ENCODE measurements at regions not wholly inside any gene's neighbourhood (a gene's known extent, or its start where the extent isn't known, plus 50 kb on each side); places are given as distances from the start of the nearest gene placed in this dataset.

DNA sequence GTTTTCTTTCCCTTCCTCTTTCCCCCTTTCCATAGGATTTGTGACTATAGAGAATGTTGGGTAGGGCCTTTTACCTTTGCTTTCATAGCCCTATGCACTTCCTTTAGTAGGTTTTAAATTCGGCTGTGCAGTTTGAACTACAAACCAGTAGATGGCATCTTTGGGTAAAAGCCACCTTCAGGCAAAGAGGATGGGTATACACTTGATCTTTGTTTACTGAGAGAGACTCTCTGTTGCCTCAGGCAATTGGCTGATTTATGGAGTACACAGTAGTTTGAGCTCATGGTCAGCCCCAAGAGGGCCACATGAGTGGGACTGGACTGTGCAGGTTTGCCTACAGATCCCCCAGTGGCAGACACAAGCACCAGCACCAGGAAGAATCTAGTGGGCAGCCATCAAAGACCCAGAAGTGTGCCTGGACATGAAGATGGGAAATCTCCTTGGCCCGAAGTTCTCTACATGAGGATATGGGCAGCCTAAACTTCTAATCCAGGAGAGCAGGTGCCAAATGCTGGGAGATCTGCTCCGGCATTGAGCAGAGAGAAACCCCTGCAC lies 1304.3 kb upstream of the DDX18 start:
- H2BK120ac ChIP-seq (ENCODE audit: insufficient read depth, low read length, poor library complexity), result no peak overlapping the region
- H3K18ac ChIP-seq (ENCODE audit: low read length), result no peak overlapping the region
- no peak overlapping the region for H4K12ac ChIP-seq (ENCODE audit: low read depth, low read length)
- H4K91ac ChIP-seq (ENCODE audit: low read depth, low read length), result no peak overlapping the region
- no peaks in the 10 kb centered on the region for H3K9me3 ChIP-seq (ENCODE audit: insufficient read depth, low read depth, low read length)
- H2BK5ac ChIP-seq (ENCODE audit: low read depth, low read length, poor library complexity), result no peak overlapping the region
- no peak overlapping the region for H3K4ac ChIP-seq (ENCODE audit: low read depth, low read length)
- H4K8ac ChIP-seq (ENCODE audit: low read depth, low read length), result no peak overlapping the region
- no peak overlapping the region for H2AFZ ChIP-seq (ENCODE audit: insufficient read depth, low read length, poor library complexity)
- H3K23ac ChIP-seq (ENCODE audit: low read length), result no peak overlapping the region
- no peaks in the 10 kb centered on the region for H3K4me1 ChIP-seq (ENCODE audit: control insufficient read depth in 1 of 2, insufficient read depth in 2 of 2, low read length in 2 of 2)
- H3K9ac ChIP-seq (ENCODE audit: low read length), result no peak overlapping the region
- no CpG with 5 or more reads among the region's 3 CpGs for WGBS (ENCODE audit: extremely low coverage, insufficient coverage, insufficient read length)
- H2AK5ac ChIP-seq (ENCODE audit: low read length), result no peak overlapping the region
- DNase-seq, result peak in 1 of 2 donors; percentile 43
- no peak overlapping the region for H2BK12ac ChIP-seq (ENCODE audit: low read length)
- no peak overlapping the region for H3K4me2 ChIP-seq (ENCODE audit: low read length)
- H3K79me1 ChIP-seq (ENCODE audit: low read length), result no peaks in the 10 kb centered on the region
- no peaks in the 10 kb centered on the region for H3K27me3 ChIP-seq (ENCODE audit: insufficient read depth, low read length)
- H3K36me3 ChIP-seq (ENCODE audit: control insufficient read depth in 1 of 2, insufficient read depth in 2 of 2, low read length in 2 of 2), result no peaks in the 10 kb centered on the region
- H3K27ac ChIP-seq (ENCODE audit: low read depth, low read length), result no peak overlapping the region
- H3K4me3 ChIP-seq (ENCODE audit: low read depth, low read length), result no peak overlapping the region
- H3K14ac ChIP-seq (ENCODE audit: low read length), result no peak overlapping the region
- H3K79me2 ChIP-seq (ENCODE audit: control insufficient read depth, insufficient read depth, low read length, poor library complexity), result no peaks in the 10 kb centered on the region

DNA sequence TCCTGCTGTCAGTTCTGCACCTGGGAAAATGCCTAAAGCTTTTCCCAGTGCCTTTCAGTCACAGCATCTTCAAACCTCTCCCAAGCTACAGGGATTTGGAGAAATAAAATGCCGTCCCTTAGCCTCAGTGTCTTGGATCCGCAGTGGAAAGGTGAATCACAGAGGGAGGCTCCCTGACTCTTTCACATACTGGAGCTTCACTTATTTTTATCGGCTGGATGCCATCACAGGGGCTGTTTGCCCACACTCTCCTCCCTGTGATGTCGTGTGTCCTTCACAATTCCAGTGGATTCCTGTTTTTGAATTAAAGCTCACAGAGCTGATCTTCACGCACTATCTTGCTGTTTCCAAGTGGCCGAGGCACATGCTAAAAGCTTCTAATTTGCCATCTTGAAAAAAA lies 1303.1 kb upstream of the DDX18 start:
- H3K4ac ChIP-seq (ENCODE audit: low read depth, low read length), result no peak overlapping the region
- no peaks in the 10 kb centered on the region for H3K36me3 ChIP-seq (ENCODE audit: control insufficient read depth in 1 of 2, insufficient read depth in 2 of 2, low read length in 2 of 2)
- H3K4me1 ChIP-seq (ENCODE audit: control insufficient read depth in 1 of 2, insufficient read depth in 2 of 2, low read length in 2 of 2), result no peaks in the 10 kb centered on the region
- H4K12ac ChIP-seq (ENCODE audit: low read depth, low read length), result no peak overlapping the region
- no peaks in the 10 kb centered on the region for H3K79me1 ChIP-seq (ENCODE audit: low read length)
- no peak overlapping the region for H2AFZ ChIP-seq (ENCODE audit: insufficient read depth, low read length, poor library complexity)
- no peak overlapping the region for H2BK12ac ChIP-seq (ENCODE audit: low read length)
- no peak overlapping the region for H3K9ac ChIP-seq (ENCODE audit: low read length)
- no peak overlapping the region for H3K23ac ChIP-seq (ENCODE audit: low read length)
- DNase-seq, result no peak
- H3K18ac ChIP-seq (ENCODE audit: low read length), result no peak overlapping the region
- H3K27me3 ChIP-seq (ENCODE audit: insufficient read depth, low read length), result no peaks in the 10 kb centered on the region
- no peak overlapping the region for H4K8ac ChIP-seq (ENCODE audit: low read depth, low read length)
- no peak overlapping the region for H4K91ac ChIP-seq (ENCODE audit: low read depth, low read length)
- no CpG with 5 or more reads among the region's 6 CpGs for WGBS (ENCODE audit: extremely low coverage, insufficient coverage, insufficient read length)
- no peak overlapping the region for H2AK5ac ChIP-seq (ENCODE audit: low read length)
- no peak overlapping the region for H3K14ac ChIP-seq (ENCODE audit: low read length)
- no peaks in the 10 kb centered on the region for H3K79me2 ChIP-seq (ENCODE audit: control insufficient read depth, insufficient read depth, low read length, poor library complexity)
- no peak overlapping the region for H2BK5ac ChIP-seq (ENCODE audit: low read depth, low read length, poor library complexity)
- no peaks in the 10 kb centered on the region for H3K9me3 ChIP-seq (ENCODE audit: insufficient read depth, low read depth, low read length)
- no peak overlapping the region for H3K4me2 ChIP-seq (ENCODE audit: low read length)
- H3K27ac ChIP-seq (ENCODE audit: low read depth, low read length), result no peak overlapping the region
- H3K4me3 ChIP-seq (ENCODE audit: low read depth, low read length), result no peak overlapping the region
- H2BK120ac ChIP-seq (ENCODE audit: insufficient read depth, low read length, poor library complexity), result no peak overlapping the region

DNA sequence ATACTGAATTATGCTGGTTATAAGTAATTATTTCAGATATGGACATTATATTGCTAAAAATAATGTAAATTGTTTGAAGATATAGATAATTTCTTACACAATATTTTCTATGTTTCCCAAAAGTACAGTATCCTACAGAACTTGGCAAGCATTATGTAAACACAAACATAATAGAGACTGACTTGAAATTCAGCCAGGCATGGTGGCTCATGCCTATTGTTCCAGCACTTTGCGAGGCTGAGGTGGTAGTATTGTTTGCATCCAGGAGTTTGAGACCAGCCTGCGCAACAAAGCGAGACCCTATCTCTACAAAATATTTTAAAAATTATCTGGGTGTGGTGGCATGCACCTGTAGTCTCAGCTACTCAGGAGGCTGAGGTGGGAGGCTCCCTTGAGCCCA lies 1300.5 kb upstream of the DDX18 start:
- Histone ChIP-seq H4K91ac (ENCODE audit: low read depth, low read length) (no peak overlapping the region), H4K12ac (ENCODE audit: low read depth, low read length) (no peak overlapping the region), H3K4ac (ENCODE audit: low read depth, low read length) (no peak overlapping the region), H2BK120ac (ENCODE audit: insufficient read depth, low read length, poor library complexity) (no peak overlapping the region), H3K14ac (ENCODE audit: low read length) (no peak overlapping the region), H3K9ac (ENCODE audit: low read length) (no peak overlapping the region), H3K36me3 (ENCODE audit: control insufficient read depth in 1 of 2, insufficient read depth in 2 of 2, low read length in 2 of 2) (no peaks in the 10 kb centered on the region), H3K23ac (ENCODE audit: low read length) (no peak overlapping the region), H3K4me1 (ENCODE audit: control insufficient read depth in 1 of 2, insufficient read depth in 2 of 2, low read length in 2 of 2) (no peaks in the 10 kb centered on the region), H3K18ac (ENCODE audit: low read length) (no peak overlapping the region), H2AFZ (ENCODE audit: insufficient read depth, low read length, poor library complexity) (no peak overlapping the region), H3K79me1 (ENCODE audit: low read length) (no peaks in the 10 kb centered on the region), H2AK5ac (ENCODE audit: low read length) (no peak overlapping the region), H4K8ac (ENCODE audit: low read depth, low read length) (no peak overlapping the region), H2BK5ac (ENCODE audit: low read depth, low read length, poor library complexity) (no peak overlapping the region), H2BK12ac (ENCODE audit: low read length) (no peak overlapping the region), H3K27me3 (ENCODE audit: insufficient read depth, low read length) (no peaks in the 10 kb centered on the region), H3K79me2 (ENCODE audit: control insufficient read depth, insufficient read depth, low read length, poor library complexity) (no peaks in the 10 kb centered on the region), H3K9me3 (ENCODE audit: insufficient read depth, low read depth, low read length) (no peaks in the 10 kb centered on the region), H3K27ac (ENCODE audit: low read depth, low read length) (no peak overlapping the region), H3K4me2 (ENCODE audit: low read length) (no peak overlapping the region), H3K4me3 (ENCODE audit: low read depth, low read length) (no peak overlapping the region)
- no CpG with 5 or more reads among the region's 3 CpGs for WGBS (ENCODE audit: extremely low coverage, insufficient coverage, insufficient read length)
- no peak for DNase-seq

DNA sequence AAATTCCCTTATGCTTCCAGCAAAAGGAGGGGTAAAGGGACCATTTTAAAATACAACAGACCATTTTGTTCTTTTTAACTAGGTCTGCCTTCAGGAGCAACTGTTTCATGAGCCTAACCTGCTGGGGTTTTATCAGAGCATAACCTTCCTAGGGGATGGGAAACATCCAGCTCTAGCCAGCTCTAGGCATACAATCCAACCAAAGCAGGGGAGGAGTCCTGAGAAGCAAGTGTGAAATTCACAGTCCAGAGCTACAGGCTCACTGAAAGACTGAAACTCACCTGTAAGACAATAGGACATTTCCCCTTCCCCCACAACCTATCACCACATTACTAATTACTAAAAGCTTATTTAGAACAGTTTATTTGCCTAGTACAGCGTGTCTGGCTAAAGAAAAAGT lies 1296.6 kb upstream of the DDX18 start:
- H3K4me3 ChIP-seq (ENCODE audit: low read depth, low read length), result no peak overlapping the region
- no peak overlapping the region for H3K14ac ChIP-seq (ENCODE audit: low read length)
- H2BK12ac ChIP-seq (ENCODE audit: low read length), result no peak overlapping the region
- H2BK5ac ChIP-seq (ENCODE audit: low read depth, low read length, poor library complexity), result no peak overlapping the region
- H3K4ac ChIP-seq (ENCODE audit: low read depth, low read length), result no peak overlapping the region
- H3K79me1 ChIP-seq (ENCODE audit: low read length), result no peaks in the 10 kb centered on the region
- H2AFZ ChIP-seq (ENCODE audit: insufficient read depth, low read length, poor library complexity), result no peak overlapping the region
- H3K79me2 ChIP-seq (ENCODE audit: control insufficient read depth, insufficient read depth, low read length, poor library complexity), result no peaks in the 10 kb centered on the region
- H4K91ac ChIP-seq (ENCODE audit: low read depth, low read length), result no peak overlapping the region
- no peak overlapping the region for H3K18ac ChIP-seq (ENCODE audit: low read length)
- no peak overlapping the region for H4K8ac ChIP-seq (ENCODE audit: low read depth, low read length)
- H2BK120ac ChIP-seq (ENCODE audit: insufficient read depth, low read length, poor library complexity), result no peak overlapping the region
- no peaks in the 10 kb centered on the region for H3K4me1 ChIP-seq (ENCODE audit: control insufficient read depth in 1 of 2, insufficient read depth in 2 of 2, low read length in 2 of 2)
- H3K36me3 ChIP-seq (ENCODE audit: control insufficient read depth in 1 of 2, insufficient read depth in 2 of 2, low read length in 2 of 2), result no peaks in the 10 kb centered on the region
- H2AK5ac ChIP-seq (ENCODE audit: low read length), result no peak overlapping the region
- no peak overlapping the region for H3K27ac ChIP-seq (ENCODE audit: low read depth, low read length)
- H3K9me3 ChIP-seq (ENCODE audit: insufficient read depth, low read depth, low read length), result no peaks in the 10 kb centered on the region
- no peak for DNase-seq
- H3K9ac ChIP-seq (ENCODE audit: low read length), result peak overlapping the region; percentile 33
- H3K4me2 ChIP-seq (ENCODE audit: low read length), result no peak overlapping the region
- H3K23ac ChIP-seq (ENCODE audit: low read length), result no peak overlapping the region
- no CpG with 5 or more reads among the region's 1 CpG for WGBS (ENCODE audit: extremely low coverage, insufficient coverage, insufficient read length)
- no peaks in the 10 kb centered on the region for H3K27me3 ChIP-seq (ENCODE audit: insufficient read depth, low read length)
- H4K12ac ChIP-seq (ENCODE audit: low read depth, low read length), result no peak overlapping the region

Data from trophoblast cell (in vitro differentiated cells and primary cell).